GM19035 (cell line): ENCODE measurements at regions not wholly inside any gene's neighbourhood (a gene's known extent, or its start where the extent isn't known, plus 50 kb on each side); places are given as distances from the start of the nearest gene placed in this dataset.
A peak's percentile ranks its signal among the peaks of the same experiment; 100 is the strongest.

Experiments
- ATAC-seq: cut with Tn5 transposase; IDR thresholded peaks from one replicate; pipeline ENCODE4 v1.9.1; 2021; ENCODE audit not compliant: unreplicated experiment

GRCh38 chr9:94159069-94159939, 75.0 kb downstream of the PTPDC1 start:
- ATAC-seq: no peak

- no peak for ATAC-seq
Observed at GRCh38 chr9:94160594-94161501, 76.6 kb downstream of the PTPDC1 start.

- ATAC-seq: no peak
Observed at GRCh38 chr9:94161673-94162072, 77.4 kb downstream of the PTPDC1 start.

GRCh38 chr9:94164806-94165549, 80.7 kb downstream of the PTPDC1 start:
- ATAC-seq: no peak

- ATAC-seq: peak; percentile 90
Observed at GRCh38 chr9:94165592-94166235, 81.5 kb downstream of the PTPDC1 start.

GRCh38 chr9:94166236-94166975, 82.1 kb downstream of the PTPDC1 start:
- peak; percentile 58 for ATAC-seq

- peak; percentile 0 for ATAC-seq
Observed at GRCh38 chr9:94166976-94167346, 82.7 kb downstream of the PTPDC1 start.

GRCh38 chr9:94167376-94167890, 83.2 kb downstream of the PTPDC1 start:
- ATAC-seq: no peak

GRCh38 chr9:94168203-94169000, 84.1 kb downstream of the PTPDC1 start:
- no peak for ATAC-seq

- ATAC-seq: no peak
Observed at GRCh38 chr9:94169968-94170367, 85.7 kb downstream of the PTPDC1 start.

- ATAC-seq: no peak
Observed at GRCh38 chr9:94173632-94174031, 85.5 kb upstream of the ZNF169 start.

GRCh38 chr9:94174164-94174563, 84.9 kb upstream of the ZNF169 start:
- no peak for ATAC-seq

- ATAC-seq: no peak
Observed at GRCh38 chr9:94175669-94176068, 83.4 kb upstream of the ZNF169 start.

GRCh38 chr9:94176608-94177007, 82.5 kb upstream of the ZNF169 start:
- no peak for ATAC-seq

GRCh38 chr9:94178927-94179326, 80.2 kb upstream of the ZNF169 start:
- ATAC-seq: peak; percentile 76

- no peak for ATAC-seq
Observed at GRCh38 chr9:94181408-94182181, 77.5 kb upstream of the ZNF169 start.

- ATAC-seq: no peak
Observed at GRCh38 chr9:94182532-94182931, 76.6 kb upstream of the ZNF169 start.
